Natural killer cell treated with Interleukin-12 subunit alpha and Interleukin-12 subunit beta and Interleukin-15 and Interleukin-18, amount 100 ng/mL, for 72 hours (primary cell): ENCODE measurements at regions not wholly inside any gene's neighbourhood (a gene's known extent, or its start where the extent isn't known, plus 50 kb on each side); places are given as distances from the start of the nearest gene placed in this dataset.
"Not testable (repeated sequence)": the region's sequence is repeated elsewhere in the genome, so short reads cannot be mapped to it uniquely, and the experiment has no call there.

Source experiments
- ATAC-seq, 2 donors: fragments of 150-1000 bp; cut with Tn5 transposase in 1 of 2; sonication (Bioruptor Pico), chemical (Tn5 transposase) in 1 of 2; 2 replicates each; pipeline ENCODE4 v1.10.0; 2021
- DNase-seq: peaks from one replicate; pipeline ENCODE4 v3.0.0; 2022; ENCODE audit warnings: low spot score
- H3K27ac Mint-ChIP-seq, 2 donors: 1 replicate in 1 of 2; 2 replicates in 1 of 2; pipeline ENCODE4 v1.8.0; 2022; ENCODE audit warnings: mixed read lengths in 2 of 2, mild to moderate bottlenecking in 1 of 2, moderate library complexity in 1 of 2
- H3K27me3 Mint-ChIP-seq, 2 donors: 1 replicate in 1 of 2; 2 replicates in 1 of 2; pipeline ENCODE4 v1.8.0; 2022; ENCODE audit warnings: mixed read lengths in 2 of 2
- H3K36me3 Mint-ChIP-seq: one replicate; pipeline ENCODE4 v1.8.0; 2022; ENCODE audit warnings: mixed read lengths
- H3K4me1 Mint-ChIP-seq, 2 donors: 1 replicate in 1 of 2; 2 replicates in 1 of 2; pipeline ENCODE4 v1.8.0; 2022; ENCODE audit warnings: low read depth in 2 of 2, mixed read lengths in 2 of 2, mild to moderate bottlenecking in 1 of 2
- H3K4me3 Mint-ChIP-seq: one replicate; pipeline ENCODE4 v1.8.0; 2022; ENCODE audit warnings: mixed read lengths
- H3K9me3 Mint-ChIP-seq: 2 replicates; pipeline ENCODE4 v1.8.0; 2022; ENCODE audit warnings: mixed read lengths

DNA sequence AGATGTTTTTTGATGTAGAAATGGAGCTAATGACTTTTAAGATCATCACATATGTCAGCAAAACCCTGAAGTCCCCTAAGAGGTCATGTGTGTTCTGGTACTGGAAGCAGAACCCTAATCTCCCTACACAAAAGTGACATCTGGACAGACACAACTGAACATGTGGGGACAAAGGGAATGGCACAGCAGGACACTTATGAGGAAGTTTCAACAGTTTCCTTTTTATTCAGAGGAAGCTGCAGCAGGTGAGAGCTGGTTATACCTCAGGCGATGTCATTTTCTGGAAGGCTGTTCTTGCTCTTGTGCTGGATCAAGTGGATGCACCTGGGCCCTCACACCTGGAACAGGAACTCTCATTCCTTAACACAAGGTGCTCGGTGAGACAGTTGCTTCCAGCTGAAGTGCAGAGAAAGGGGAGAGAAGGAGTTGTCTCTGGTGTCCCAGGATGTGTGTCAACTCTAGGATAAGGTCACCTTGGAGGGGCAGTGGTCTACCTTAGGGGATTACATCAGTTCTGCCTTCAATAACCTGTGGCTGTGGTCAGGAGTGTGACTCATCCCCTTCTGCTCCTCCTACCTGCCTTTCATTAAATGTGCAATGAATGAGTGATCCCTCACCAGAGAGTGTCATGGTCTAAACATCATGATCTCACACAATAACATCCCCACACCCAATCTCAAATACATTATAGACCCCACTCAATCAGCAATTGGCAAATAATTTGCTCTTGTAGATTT is 463.4 kb downstream of the TMEM121 start:
- ATAC-seq: peak in 1 of 2 donors; percentile 63
- Mint-ChIP-seq H3K36me3 (no peaks in the 10 kb centered on the region), H3K4me3 (no peak overlapping the region), H3K9me3 (no peaks in the 10 kb centered on the region), H3K4me1 (peaks cover 49 to 60% of the 10 kb centered on the region in 2 donors), H3K27me3 (peaks cover 5 to 8% of the 10 kb centered on the region in 2 donors), H3K27ac (peak overlapping the region in 1 of 2 donors; percentile 62)
- DNase-seq: no peak

DNA sequence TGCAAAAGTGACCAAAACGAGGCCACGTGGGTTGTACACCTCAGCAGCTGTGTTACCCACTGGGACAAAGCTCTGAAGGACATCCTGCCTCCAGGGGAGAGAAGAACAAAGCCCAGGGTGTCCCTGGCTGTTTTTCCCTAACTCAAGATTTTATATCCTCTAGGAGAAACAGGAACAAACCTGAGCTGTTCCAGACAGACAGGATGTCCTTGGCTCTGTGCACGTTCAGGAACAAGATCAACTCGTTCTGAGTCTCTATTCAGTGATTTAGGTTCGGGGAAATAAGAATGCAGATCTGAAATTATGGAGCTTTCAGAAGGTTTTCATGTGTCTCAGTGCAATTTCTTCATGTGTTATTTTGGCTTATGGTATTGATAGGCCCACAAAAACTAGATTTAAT is 465.3 kb downstream of the TMEM121 start:
- not testable (repeated sequence) for DNase-seq, ATAC-seq, H3K36me3 Mint-ChIP-seq, H3K9me3 Mint-ChIP-seq, H3K27me3 Mint-ChIP-seq, H3K4me3 Mint-ChIP-seq
- Mint-ChIP-seq H3K4me1 (peaks cover 37 to 50% of the 10 kb centered on the region in 2 donors), H3K27ac (peak overlapping the region in 1 of 2 donors; percentile 49)

DNA sequence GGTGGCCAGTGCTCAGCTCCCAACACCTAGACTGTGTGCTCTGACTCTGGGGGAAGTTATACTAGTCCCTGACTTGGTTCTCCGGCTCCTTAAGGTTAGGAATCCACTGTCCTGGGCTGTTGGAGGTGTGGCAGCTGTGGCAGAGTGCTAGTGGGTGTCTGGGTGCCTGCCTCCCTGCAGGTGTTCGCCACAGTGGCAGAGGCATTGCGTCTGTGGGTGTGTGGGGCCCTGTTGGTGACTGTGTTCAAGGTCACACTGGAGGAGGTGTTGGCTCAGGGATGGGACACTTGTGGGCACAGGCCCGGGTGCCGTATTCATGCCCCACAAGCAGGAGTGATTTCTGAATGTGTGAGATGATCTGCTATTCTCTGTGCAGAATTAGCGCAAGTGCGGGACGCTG is 467.4 kb downstream of the TMEM121 start:
- Mint-ChIP-seq H3K4me1 (peaks cover 27 to 37% of the 10 kb centered on the region in 2 donors), H3K36me3 (no peaks in the 10 kb centered on the region), H3K4me3 (no peak overlapping the region), H3K27ac (peak overlapping the region in 1 of 2 donors; percentile 65), H3K9me3 (no peaks in the 10 kb centered on the region), H3K27me3 (peaks cover 5 to 11% of the 10 kb centered on the region in 2 donors)
- peak; percentile 60 to 75 for ATAC-seq
- peak; percentile 64 for DNase-seq

DNA sequence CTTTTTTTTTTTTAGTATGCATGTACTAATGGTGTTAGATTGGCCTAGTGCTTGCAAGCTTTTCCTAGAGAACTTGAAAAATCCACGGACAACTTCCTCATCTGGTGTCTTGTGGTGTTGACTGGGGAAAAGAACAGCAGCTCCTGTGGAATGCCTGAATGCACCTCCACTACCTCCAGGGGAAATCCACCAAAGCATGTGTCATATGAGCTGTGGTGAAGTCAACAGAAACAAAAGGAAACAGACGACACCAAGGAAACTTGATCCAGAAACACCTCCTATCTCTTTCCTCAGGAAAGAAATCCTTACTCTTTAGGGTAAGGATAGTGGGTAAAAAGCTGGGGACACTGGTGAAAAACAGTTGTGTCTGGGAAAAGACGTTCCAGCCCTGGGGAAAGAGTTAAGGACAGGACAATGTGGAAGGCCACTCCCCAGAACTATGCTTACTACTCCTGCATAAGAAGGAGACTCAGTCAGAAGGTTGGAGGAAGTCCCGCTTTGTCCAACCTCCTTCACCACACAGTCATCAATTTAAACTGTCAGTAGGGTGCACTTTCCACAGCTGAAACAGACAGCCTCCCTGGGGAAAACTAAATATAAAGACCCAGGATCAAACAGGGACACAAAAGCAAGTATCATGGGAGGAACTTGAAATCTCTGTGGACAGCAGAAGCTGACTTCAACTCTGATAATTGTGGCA is 468.8 kb downstream of the TMEM121 start:
- H3K4me1 Mint-ChIP-seq: peaks cover 19 to 34% of the 10 kb centered on the region in 2 donors
- not testable (repeated sequence) for ATAC-seq, H3K36me3 Mint-ChIP-seq, H3K27ac Mint-ChIP-seq, H3K9me3 Mint-ChIP-seq, DNase-seq, H3K4me3 Mint-ChIP-seq, H3K27me3 Mint-ChIP-seq

DNA sequence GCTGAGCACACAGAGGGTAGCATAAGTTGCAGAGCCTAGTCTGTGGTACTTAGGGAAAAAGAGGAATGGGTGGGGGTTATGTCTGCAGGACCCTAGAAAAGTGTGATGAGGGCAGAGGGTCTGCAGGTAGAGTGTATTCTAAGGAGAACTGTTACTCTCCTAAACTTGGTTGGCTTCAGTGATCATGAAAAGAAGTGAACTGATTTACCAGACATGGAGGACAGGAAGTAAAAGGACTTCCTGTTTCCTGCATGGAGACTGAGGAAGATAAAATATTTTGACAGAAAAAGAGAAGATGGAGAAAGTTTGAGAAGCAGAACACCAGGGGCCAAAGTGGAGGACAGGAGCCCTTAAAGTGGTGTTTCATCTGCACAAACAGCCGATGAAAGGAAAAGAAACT is 472.2 kb downstream of the TMEM121 start:
- not testable (repeated sequence) for ATAC-seq, DNase-seq, H3K9me3 Mint-ChIP-seq, H3K27me3 Mint-ChIP-seq, H3K36me3 Mint-ChIP-seq
- Mint-ChIP-seq H3K27ac (peak overlapping the region; percentile 85 to 87), H3K4me3 (peak overlapping the region; percentile 83), H3K4me1 (peaks cover 30 to 39% of the 10 kb centered on the region in 2 donors)

DNA sequence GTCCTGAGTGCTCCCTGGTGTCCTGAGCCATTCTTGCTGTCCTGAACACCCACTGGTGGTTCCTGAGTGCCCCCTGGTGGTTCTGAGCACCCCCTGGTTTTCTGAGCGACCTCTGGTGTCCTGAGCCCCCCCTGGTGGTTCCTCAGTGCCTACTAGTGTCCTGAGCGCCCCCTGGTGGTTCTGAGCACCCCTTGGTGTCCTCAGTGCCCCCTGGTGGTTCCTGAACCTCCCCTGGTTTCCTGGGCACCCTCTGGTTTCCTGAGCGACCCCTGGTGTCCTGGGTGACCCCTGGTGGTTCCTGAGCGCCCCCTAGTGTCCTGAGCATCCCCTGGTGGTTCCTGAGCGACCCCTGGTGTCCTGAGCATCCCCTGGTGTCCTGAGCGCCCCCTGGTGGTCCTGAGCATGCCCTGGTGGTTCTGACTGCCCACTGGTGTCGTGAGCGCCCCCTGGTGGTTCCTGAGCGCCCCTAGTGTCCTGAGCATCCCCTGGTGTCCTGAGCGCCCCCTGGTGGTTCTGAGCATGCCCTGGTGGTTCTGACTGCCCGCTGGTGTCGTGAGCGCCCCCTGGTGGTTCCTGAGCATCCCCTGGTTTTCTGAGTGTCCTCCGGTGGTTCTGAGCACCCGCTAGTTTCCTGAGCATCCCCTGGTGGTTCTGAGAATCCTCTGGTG is 473.1 kb downstream of the TMEM121 start:
- Mint-ChIP-seq H3K9me3 (no peaks in the 10 kb centered on the region), H3K27me3 (peaks cover 0 to 3% of the 10 kb centered on the region in 2 donors), H3K4me3 (peak overlapping the region; percentile 83), H3K36me3 (no peaks in the 10 kb centered on the region), H3K4me1 (peaks cover 22 to 32% of the 10 kb centered on the region in 2 donors), H3K27ac (peak overlapping the region; percentile 85 to 87)
- peak; percentile 93 to 94 for ATAC-seq
- DNase-seq: peak; percentile 87

DNA sequence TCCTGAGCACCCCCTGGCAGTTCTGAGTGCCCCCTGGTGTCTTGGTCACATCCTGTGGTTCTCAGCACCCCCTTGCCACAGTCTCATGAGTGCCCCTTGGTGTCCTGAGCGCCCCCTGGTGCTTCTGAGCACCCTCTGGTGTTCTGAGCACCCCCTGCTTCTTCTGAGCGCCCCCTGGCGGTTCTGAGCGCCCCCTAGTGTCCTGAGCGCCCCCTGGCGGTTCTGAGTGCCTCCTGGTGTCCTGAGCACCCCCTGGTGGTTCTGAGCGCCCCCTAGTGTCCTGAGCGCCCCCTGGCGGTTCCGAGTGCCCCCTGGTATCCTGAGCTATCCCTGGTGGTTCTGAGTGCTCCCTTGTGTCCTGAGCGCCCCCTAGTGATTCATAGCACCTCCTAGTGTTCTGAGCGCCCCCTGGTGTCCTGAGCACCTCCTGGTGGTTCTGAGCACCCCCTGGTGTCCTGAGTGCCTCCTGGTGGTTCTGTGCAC is 473.7 kb downstream of the TMEM121 start:
- not testable (repeated sequence) for H3K9me3 Mint-ChIP-seq, H3K27me3 Mint-ChIP-seq, H3K36me3 Mint-ChIP-seq
- ATAC-seq (peak in 1 of 2 donors; percentile 74), DNase-seq (peak; percentile 71)
- peak overlapping the region; percentile 85 to 87 for H3K27ac Mint-ChIP-seq
- H3K4me3 Mint-ChIP-seq: peak overlapping the region; percentile 83
- peaks cover 24 to 36% of the 10 kb centered on the region in 2 donors for H3K4me1 Mint-ChIP-seq

DNA sequence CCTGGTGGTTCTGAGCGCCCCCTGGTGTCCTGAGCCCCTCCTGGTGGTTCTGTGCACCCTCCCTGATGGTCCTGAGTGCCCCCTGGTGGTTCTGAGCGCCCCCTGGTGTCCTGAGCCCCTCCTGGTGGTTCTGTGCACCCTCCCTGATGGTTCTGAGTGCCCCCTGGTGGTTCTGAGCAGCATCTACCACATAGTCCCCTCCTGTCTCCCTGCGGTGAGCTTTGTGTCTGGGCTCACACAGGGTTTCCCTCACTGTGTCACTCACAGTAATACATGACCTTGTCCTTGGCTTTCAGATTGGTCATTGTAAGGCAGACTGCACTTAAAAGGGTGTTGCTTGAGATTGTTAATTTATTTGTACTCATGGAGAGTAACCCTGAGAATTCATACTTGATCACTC is 474.9 kb downstream of the TMEM121 start:
- not testable (repeated sequence) for H3K36me3 Mint-ChIP-seq, DNase-seq, H3K27me3 Mint-ChIP-seq, H3K9me3 Mint-ChIP-seq
- peaks cover 29 to 47% of the 10 kb centered on the region in 2 donors for H3K4me1 Mint-ChIP-seq
- peak overlapping the region; percentile 58 to 96 for H3K27ac Mint-ChIP-seq
- peak; percentile 61 to 65 for ATAC-seq
- H3K4me3 Mint-ChIP-seq: peak overlapping the region; percentile 59

DNA sequence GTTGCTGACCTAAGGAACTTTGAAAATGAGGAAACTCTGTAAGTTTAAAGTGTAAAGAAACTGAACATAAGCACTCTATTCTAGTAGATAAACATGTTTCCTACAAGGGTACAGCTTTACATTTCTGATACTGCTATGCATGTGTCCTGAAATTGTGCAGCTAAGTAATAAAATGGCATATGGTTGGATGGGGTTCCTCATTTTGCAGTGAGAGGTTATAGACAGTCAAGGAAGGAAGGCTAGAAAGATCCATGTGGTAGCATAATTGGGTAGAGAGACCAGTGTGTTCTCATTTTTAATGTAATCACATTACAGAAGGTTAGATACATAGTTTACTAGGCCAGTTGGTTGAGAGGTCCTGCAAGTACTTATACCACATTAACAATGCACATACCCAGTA is 477.0 kb downstream of the TMEM121 start:
- ATAC-seq (no peak), DNase-seq (no peak)
- Mint-ChIP-seq H3K36me3 (no peaks in the 10 kb centered on the region), H3K4me1 (peaks cover 42 to 60% of the 10 kb centered on the region in 2 donors), H3K27me3 (no peaks in the 10 kb centered on the region), H3K27ac (peak overlapping the region; percentile 95 to 96), H3K4me3 (peak overlapping the region; percentile 77), H3K9me3 (no peaks in the 10 kb centered on the region)

DNA sequence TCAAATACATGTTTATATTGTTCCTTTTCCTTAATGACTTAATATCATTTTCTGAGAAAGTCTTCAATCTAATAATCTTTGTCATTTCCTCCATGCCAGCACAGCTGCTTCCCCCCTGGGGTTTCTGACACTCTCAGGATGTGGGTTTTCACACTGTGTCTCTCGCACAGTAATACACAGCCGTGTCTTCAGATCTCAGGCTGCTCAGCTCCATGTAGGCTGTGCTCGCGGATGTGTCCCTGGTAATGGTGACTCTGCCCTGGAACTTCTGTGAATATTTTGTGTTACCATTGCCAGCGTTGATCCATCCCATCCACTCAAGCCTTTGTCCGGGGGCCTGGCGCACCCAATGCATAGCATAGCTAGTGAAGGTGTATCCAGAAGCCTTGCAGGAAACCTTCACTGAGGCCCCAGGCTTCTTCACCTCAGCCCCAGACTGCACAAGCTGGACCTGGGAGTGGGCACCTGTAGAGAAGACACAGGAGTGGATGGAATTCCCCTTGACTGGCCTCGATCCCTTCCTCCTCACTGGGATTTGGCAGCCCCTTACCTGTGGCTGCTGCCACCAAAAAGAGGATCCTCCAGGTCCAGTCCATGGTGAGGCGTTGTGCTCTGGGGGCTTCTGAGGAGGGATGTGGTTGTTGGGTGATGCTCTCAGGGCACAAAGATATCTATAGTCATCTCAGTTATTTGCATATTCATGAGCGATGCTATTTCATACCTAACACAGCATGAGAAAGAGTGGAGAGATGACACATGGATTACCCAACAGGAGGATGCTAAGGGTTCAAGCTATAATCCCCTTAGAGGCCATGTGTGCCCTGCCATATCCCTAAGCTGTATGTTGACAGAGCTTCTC is 478.8 kb downstream of the TMEM121 start:
- DNase-seq: peak; percentile 89
- peak; percentile 92 to 93 for ATAC-seq
- not testable (repeated sequence) for H3K36me3 Mint-ChIP-seq, H3K27me3 Mint-ChIP-seq, H3K9me3 Mint-ChIP-seq
- H3K4me1 Mint-ChIP-seq: peaks cover 40 to 56% of the 10 kb centered on the region in 2 donors
- peak overlapping the region; percentile 95 to 96 for H3K27ac Mint-ChIP-seq
- H3K4me3 Mint-ChIP-seq: peak overlapping the region; percentile 78

DNA sequence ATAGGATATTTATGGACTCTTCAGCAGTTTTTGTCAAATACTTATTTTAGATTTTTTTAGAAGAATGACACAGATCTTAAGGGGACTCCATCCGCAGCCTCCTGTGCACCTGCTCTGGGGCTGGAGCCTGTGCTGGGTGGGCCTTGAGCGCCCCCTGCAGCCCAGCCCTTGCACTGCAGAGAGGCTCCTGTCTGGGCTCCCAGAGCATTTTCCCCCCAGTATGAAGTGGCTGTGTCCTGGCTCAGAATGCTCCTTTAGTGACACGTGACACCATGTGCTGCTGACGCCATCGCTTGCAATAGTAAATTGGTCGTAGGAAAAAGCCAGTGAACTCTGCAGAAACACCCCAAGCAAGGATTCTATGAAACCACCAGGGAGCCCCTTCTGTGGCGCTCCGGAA is 479.7 kb downstream of the TMEM121 start:
- not testable (repeated sequence) for H3K36me3 Mint-ChIP-seq, H3K27me3 Mint-ChIP-seq, H3K9me3 Mint-ChIP-seq, DNase-seq
- ATAC-seq: peak; percentile 43 to 46
- peak overlapping the region; percentile 95 to 96 for H3K27ac Mint-ChIP-seq
- peak overlapping the region; percentile 78 for H3K4me3 Mint-ChIP-seq
- H3K4me1 Mint-ChIP-seq: peaks cover 45 to 61% of the 10 kb centered on the region in 2 donors

DNA sequence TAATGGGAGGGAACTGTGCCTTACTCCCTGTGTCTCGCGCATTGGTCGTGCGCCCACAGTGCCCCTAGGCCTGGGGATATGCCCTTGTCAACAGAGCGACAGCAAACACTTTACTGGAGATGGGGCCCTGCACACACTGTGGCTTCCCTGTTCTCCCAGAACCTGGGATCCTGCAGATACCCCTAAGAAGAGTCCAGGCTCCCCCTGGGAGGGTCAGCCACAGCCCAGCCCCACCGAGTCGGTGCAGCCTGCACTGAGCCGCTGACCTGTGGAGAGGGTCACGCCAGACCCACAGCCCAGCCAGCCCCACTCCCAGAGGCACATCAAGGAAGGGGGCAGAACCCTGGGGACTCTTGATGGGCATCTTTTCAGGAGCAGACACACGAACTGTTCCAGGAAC is 480.3 kb downstream of the TMEM121 start:
- H3K4me1 Mint-ChIP-seq: peaks cover 47 to 62% of the 10 kb centered on the region in 2 donors
- not testable (repeated sequence) for H3K9me3 Mint-ChIP-seq, H3K27me3 Mint-ChIP-seq, ATAC-seq, H3K36me3 Mint-ChIP-seq, DNase-seq
- H3K4me3 Mint-ChIP-seq: peak overlapping the region; percentile 78
- peak overlapping the region; percentile 95 to 96 for H3K27ac Mint-ChIP-seq

DNA sequence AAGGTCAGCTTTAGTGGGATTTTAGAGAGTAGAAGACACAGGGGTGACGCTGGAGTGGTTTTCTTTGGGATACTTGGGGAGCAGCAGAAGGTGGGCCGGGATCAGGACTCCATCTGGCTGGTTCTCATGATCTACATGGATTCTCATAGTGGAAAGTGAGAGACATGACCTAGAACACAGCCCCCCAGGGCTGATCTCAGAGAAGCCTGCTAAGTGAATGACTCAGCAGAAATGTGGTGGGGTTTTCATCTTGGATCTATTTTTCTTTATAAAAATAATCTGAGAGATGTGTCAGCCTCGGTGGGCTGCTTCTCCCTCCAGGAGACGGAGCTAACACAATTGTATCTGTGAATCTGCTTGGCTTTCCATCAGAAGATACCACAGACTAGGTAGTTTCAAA is 484.4 kb downstream of the TMEM121 start:
- H3K4me3 Mint-ChIP-seq: peak overlapping the region; percentile 38
- peaks cover 54 to 60% of the 10 kb centered on the region in 2 donors for H3K4me1 Mint-ChIP-seq
- ATAC-seq: no peak
- no peaks in the 10 kb centered on the region for H3K9me3 Mint-ChIP-seq
- no peak for DNase-seq
- peak overlapping the region; percentile 92 to 97 for H3K27ac Mint-ChIP-seq
- H3K36me3 Mint-ChIP-seq: no peaks in the 10 kb centered on the region
- no peaks in the 10 kb centered on the region for H3K27me3 Mint-ChIP-seq
